ENCODE measurements at regions not wholly inside any gene's neighbourhood (a gene's known extent, or its start where the extent isn't known, plus 50 kb on each side); places are given as distances from the start of the nearest gene placed in this dataset.

- no peak for TF ChIP-seq CSRNP3 (CRISPR knock-in tag; IDR thresholded peaks at IDR 0.05)
- TF ChIP-seq ZFP30 (CRISPR knock-in tag; IDR thresholded peaks at IDR 0.05) = no peak
- no peak for TF ChIP-seq RARB (CRISPR knock-in tag; IDR thresholded peaks at IDR 0.05)
- no peak for TF ChIP-seq ZNF8 (CRISPR knock-in tag; IDR thresholded peaks at IDR 0.05)
- TF ChIP-seq TOX (CRISPR knock-in tag; IDR thresholded peaks at IDR 0.05; ENCODE audit: borderline replicate concordance) = no peak
Observed at GRCh38 chr6:164085091-164086075, 670.9 kb downstream of the QKI start.

Measured in SK-N-SH treated with all-trans-retinoic acid at 6 μM for 48 hours (cell line).